Body of pancreas (tissue), 4 donors: ENCODE measurements at regions not wholly inside any gene's neighbourhood (a gene's known extent, or its start where the extent isn't known, plus 50 kb on each side); places are given as distances from the start of the nearest gene placed in this dataset.

Source experiments
- ATAC-seq: fragments of 150-250 bp; one replicate; pipeline ENCODE4 v1.9.1; 2016
- DNase-seq, 4 donors: peaks; one replicate each; pipeline ENCODE4 v3.0.0-alpha.2; 2019
- H3K27ac ChIP-seq, 4 donors: fragments of 200-600 bp; sonication (generic); 1 replicate in 3 of 4; 2 replicates in 1 of 4; pipeline versions ENCODE4 v1.5.1 to v1.6.1; 2016 to 2019; ENCODE audit warnings: mild to moderate bottlenecking in 1 of 4, mixed read lengths in 1 of 4, moderate library complexity in 1 of 4
- H3K27me3 ChIP-seq, 2 donors: fragments of 200-600 bp; sonication (generic); one replicate each; pipeline ENCODE4 v1.6.0; 2016; ENCODE audit warnings: mild to moderate bottlenecking in 1 of 2
- H3K36me3 ChIP-seq, 2 donors: fragments of 200-600 bp; sonication (generic); replicated peaks in 1 of 2; 2 replicates each; pipeline ENCODE4 v1.5.1; 2016; ENCODE audit warnings: low read depth in 2 of 2; ENCODE audit not compliant: insufficient read depth in 1 of 2
- H3K4me1 ChIP-seq: fragments of 200-600 bp; sonication (generic); one replicate; pipeline ENCODE4 v1.6.0; 2016
- H3K4me3 ChIP-seq, 2 donors: fragments of 200-600 bp; sonication (generic); 1 replicate in 1 of 2; 2 replicates in 1 of 2; pipeline ENCODE4 v1.5.1; 2016 to 2019
- H3K9me3 ChIP-seq, 3 donors: fragments of 200-600 bp; sonication (generic); 1 replicate in 2 of 3; 2 replicates in 1 of 3; pipeline ENCODE4 v1.5.1; 2016
- POLR2A ChIP-seq, 3 donors: fragments of 450-650 bp; IDR thresholded peaks; one replicate each; pipeline ENCODE4 v1.6.1; 2016; ENCODE audit warnings: antibody characterized with exemption in 3 of 3, mild to moderate bottlenecking in 2 of 3
- WGBS, 2 donors: methylation state at CpG; one replicate each; pipeline ENCODE4 v1.1.5; 2017; 5-methylcytosine and 5-hydroxymethylcytosine counted together
- intact Hi-C: fragments of 100-400 bp; cut with DNase I; formaldehyde crosslinking; loops from one replicate; pipeline ENCODE4 v1.15.1; 2023
- TF ChIP-seq, protein P1 (sequence below), 7 experiments: fragments of 450-650 bp in 4 of 7; fragments of 200-600 bp in 3 of 7; sonication (generic) in 3 of 7; IDR thresholded peaks; one replicate each; pipeline ENCODE4 v1.5.1; 2016 to 2019; ENCODE audit warnings: antibody characterized with exemption in 7 of 7

DNA sequence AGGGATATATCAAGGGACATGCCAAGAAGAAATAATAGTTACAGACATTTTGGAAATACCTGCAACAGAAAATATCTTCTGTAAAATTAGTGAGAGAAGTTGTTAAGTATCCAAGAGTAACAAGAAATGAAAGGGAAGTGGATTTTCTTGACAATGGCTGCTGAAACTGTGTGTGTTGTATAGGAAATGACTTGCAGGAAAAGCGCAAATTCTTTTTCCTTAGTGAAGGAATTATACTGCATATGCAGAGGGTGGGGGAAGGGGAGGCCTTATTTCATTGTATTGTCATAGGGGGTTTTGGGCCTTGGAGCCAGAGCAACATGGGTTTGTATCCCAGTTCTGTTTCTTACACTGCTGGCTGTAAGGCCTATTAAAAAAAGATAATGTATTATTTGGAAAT, 84.4 kb upstream of the DDHD1 start:
- no peak for ATAC-seq
- no peaks in the 10 kb centered on the region for H3K9me3 ChIP-seq
- intact Hi-C loops: no loop called here
- no peaks in the 10 kb centered on the region for H3K27me3 ChIP-seq
- 71 to 77% methylated on average over 1 of the region's 1 CpG for WGBS, 2 donors
- TF ChIP-seq POLR2A (IDR thresholded peaks at IDR 0.05): no peak
- TF ChIP-seq, protein P1, sequence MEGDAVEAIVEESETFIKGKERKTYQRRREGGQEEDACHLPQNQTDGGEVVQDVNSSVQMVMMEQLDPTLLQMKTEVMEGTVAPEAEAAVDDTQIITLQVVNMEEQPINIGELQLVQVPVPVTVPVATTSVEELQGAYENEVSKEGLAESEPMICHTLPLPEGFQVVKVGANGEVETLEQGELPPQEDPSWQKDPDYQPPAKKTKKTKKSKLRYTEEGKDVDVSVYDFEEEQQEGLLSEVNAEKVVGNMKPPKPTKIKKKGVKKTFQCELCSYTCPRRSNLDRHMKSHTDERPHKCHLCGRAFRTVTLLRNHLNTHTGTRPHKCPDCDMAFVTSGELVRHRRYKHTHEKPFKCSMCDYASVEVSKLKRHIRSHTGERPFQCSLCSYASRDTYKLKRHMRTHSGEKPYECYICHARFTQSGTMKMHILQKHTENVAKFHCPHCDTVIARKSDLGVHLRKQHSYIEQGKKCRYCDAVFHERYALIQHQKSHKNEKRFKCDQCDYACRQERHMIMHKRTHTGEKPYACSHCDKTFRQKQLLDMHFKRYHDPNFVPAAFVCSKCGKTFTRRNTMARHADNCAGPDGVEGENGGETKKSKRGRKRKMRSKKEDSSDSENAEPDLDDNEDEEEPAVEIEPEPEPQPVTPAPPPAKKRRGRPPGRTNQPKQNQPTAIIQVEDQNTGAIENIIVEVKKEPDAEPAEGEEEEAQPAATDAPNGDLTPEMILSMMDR (IDR thresholded peaks at IDR 0.05): no peak
- no peaks in the 10 kb centered on the region for H3K4me1 ChIP-seq
- H3K4me3 ChIP-seq: no peak overlapping the region
- H3K27ac ChIP-seq: no peak overlapping the region
- H3K36me3 ChIP-seq: no peaks in the 10 kb centered on the region
- no peak for DNase-seq

DNA sequence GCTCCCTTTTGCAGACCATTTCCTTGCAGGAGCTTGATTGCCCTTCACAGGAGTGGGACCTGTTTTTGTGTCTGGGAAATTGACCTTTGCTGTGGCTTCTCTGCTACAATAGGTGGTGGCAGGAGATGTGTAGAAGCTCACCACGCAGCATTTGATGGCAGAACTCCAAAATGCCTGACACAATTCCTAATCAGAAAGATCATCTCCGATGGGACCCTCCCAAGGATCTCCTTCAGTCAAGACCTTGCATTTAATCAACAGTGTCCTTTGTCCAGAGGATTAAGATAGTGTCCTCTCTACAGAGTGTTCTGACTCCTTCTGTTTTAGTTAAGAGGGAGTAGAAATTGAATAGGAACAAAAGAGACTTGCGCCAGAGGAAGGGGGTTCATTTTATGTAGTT, 83.6 kb upstream of the DDHD1 start:
- intact Hi-C loops: no loop called here
- no peak for ATAC-seq
- no peak for DNase-seq
- no peak for TF ChIP-seq POLR2A (IDR thresholded peaks at IDR 0.05)
- Histone ChIP-seq H3K36me3 (no peaks in the 10 kb centered on the region), H3K27ac (no peak overlapping the region), H3K4me1 (no peaks in the 10 kb centered on the region), H3K27me3 (no peaks in the 10 kb centered on the region), H3K4me3 (no peak overlapping the region), H3K9me3 (no peaks in the 10 kb centered on the region)
- 75 to 87% methylated on average over 3 of the region's 3 CpGs for WGBS, 2 donors

DNA sequence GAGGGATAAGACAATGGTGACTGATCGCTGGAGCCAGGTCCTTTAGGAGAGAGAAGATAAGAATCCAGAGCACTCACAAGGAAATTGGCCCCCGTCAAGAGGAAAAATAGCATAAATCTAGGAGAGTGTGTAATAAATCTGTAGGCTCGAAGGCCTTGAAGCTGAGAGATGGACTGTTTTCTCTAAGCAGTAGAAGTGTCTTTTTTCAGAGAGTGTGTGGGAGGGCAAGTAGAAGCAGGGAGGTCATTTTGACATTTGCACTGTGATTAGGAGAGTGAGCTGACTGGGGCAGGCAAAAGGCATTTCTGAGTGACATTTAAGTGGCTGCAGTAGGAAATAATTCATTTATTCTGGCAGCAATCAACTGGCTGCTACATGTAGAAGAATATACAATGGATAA, 78.0 kb upstream of the DDHD1 start:
- Histone ChIP-seq H3K27me3 (no peaks in the 10 kb centered on the region), H3K9me3 (no peaks in the 10 kb centered on the region), H3K4me3 (no peak overlapping the region), H3K36me3 (no peaks in the 10 kb centered on the region), H3K27ac (no peak overlapping the region), H3K4me1 (no peaks in the 10 kb centered on the region)
- intact Hi-C loops: no loop called here
- DNase-seq (no peak), ATAC-seq (no peak)
- TF ChIP-seq, protein P1 (IDR thresholded peaks at IDR 0.05): no peak
- TF ChIP-seq POLR2A (IDR thresholded peaks at IDR 0.05): no peak
- WGBS, 2 donors: 66 to 68% methylated on average over 3 of the region's 3 CpGs

DNA sequence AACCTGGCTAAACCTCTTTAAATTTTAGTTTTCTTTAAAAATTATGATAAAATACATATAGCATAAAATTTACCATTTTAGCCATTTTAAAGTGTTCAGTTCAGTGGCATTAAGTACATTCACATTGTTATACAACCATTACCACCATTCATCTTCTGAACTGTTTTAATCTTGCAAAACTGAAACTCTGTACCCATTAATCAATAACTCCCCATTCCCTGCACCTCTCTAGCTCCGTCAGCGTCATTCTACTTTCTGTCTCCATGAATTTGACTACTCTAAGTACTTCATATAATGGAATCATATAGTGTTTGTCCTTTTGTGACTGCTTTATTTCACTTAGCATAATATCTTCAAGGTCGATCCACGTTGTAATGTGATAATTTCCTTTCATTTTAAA, 75.8 kb upstream of the DDHD1 start:
- H3K36me3 ChIP-seq: no peaks in the 10 kb centered on the region
- 44 to 59% methylated on average over 4 of the region's 4 CpGs for WGBS, 2 donors
- TF ChIP-seq POLR2A (IDR thresholded peaks at IDR 0.05): no peak
- TF ChIP-seq, protein P1 (IDR thresholded peaks at IDR 0.05): no peak
- no peak overlapping the region for H3K4me3 ChIP-seq
- no peaks in the 10 kb centered on the region for H3K9me3 ChIP-seq
- no peaks in the 10 kb centered on the region for H3K27me3 ChIP-seq
- H3K27ac ChIP-seq: no peak overlapping the region
- H3K4me1 ChIP-seq: no peaks in the 10 kb centered on the region
- DNase-seq (no peak), ATAC-seq (no peak)
- intact Hi-C loops: no loop called here

DNA sequence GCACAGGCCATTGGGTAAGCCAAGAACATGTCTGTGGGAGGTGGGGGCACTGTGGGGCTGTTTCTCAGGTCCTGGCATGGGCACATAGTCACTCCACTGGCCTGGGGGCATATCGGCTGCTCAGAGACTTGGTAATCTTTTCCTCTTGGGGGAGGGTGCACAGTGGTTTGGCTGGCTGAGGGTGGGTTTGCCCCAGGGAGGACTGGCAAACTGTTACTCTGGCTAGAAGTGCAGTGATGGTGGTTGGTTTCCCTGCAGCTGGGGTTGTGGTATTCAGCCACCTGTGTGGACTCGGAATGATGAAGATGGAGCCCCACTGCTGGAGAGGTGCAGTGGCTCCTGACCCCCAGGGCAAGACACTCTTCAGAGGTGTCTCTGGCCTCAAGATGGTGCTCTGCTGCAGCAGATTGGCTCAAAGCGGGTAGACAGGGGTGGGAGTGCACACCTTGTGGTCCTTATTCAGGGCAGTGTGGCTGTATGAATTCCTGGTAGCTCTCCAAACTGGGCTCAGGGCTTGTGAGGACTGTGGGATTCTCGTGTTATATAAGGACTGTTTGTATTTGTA, 74.1 kb upstream of the DDHD1 start:
- DNase-seq (no peak), ATAC-seq (no peak)
- Histone ChIP-seq H3K27me3 (no peaks in the 10 kb centered on the region), H3K4me1 (no peaks in the 10 kb centered on the region), H3K9me3 (no peaks in the 10 kb centered on the region), H3K4me3 (no peak overlapping the region), H3K36me3 (no peaks in the 10 kb centered on the region), H3K27ac (no peak overlapping the region)
- intact Hi-C loops: no loop called here
- WGBS, 2 donors: 80 to 87% methylated on average over 2 to 4 of the region's 4 CpGs
- TF ChIP-seq, protein P1 (IDR thresholded peaks at IDR 0.05): no peak
- no peak for TF ChIP-seq POLR2A (IDR thresholded peaks at IDR 0.05)
